ENCODE measurements at regions not wholly inside any gene's neighbourhood (a gene's known extent, or its start where the extent isn't known, plus 50 kb on each side); places are given as distances from the start of the nearest gene placed in this dataset.
"Not testable (repeated sequence)": the region's sequence is repeated elsewhere in the genome, so short reads cannot be mapped to it uniquely, and the experiment has no call there.

DNA sequence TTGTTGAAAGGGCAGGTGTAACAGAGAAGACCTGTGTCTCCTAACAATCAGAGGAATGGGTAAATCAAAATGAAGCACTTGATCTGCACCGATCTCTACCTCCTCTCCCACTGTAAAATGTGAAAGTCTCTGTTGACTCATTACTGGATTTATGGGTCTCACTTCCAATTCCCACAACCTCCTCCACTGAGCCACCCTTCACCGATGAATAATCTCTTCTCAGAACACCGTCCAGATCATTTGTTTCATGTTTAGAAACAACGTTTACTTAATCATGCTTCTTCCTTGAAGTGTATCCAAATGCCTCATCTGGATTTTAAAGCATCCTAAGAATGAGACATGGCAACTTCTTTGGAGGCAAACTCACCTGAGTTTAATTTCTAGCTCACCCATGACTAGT, 643.6 kb downstream of the ETS1 start:
- no peak overlapping the region for H3K4me3 ChIP-seq
- no peaks in the 10 kb centered on the region for H3K9me3 ChIP-seq (replicated peaks; ENCODE audit: control insufficient read depth, insufficient read depth, low read length)
- no peaks in the 10 kb centered on the region for H3K36me3 ChIP-seq (ENCODE audit: control insufficient read depth in 2 of 2, insufficient read depth in 2 of 2, low read length in 1 of 2)
- H3K4me2 ChIP-seq (ENCODE audit: control insufficient read depth, insufficient read depth) = no peak overlapping the region
- no peak for ATAC-seq
- no peak overlapping the region for H3K9ac ChIP-seq (ENCODE audit: control insufficient read depth, insufficient read depth, low read length)
- H4K20me1 ChIP-seq (ENCODE audit: control insufficient read depth, insufficient read depth) = no peaks in the 10 kb centered on the region
- WGBS (ENCODE audit: insufficient coverage, insufficient replicate concordance, low lambda C conversion rate, missing lambda C conversion rate) = 1% methylated on average over 4 of the region's 4 CpGs
- ChIA-PET RAD21 (ENCODE audit: unreplicated experiment) (no interaction called here), SMC1A (ENCODE audit: uncharacterized antibody, unreplicated experiment) (no interaction called here), POLR2A (no interaction called here), CTCF (no interaction called here)
- H3K4me1 ChIP-seq (ENCODE audit: control insufficient read depth, insufficient read depth, low read length) = no peaks in the 10 kb centered on the region
- H2AFZ ChIP-seq (ENCODE audit: control insufficient read depth, low read depth, low read length) = no peak overlapping the region
- H3K27ac ChIP-seq (ENCODE audit: control insufficient read depth, insufficient read depth) = no peak overlapping the region
- FAIRE-seq = no peak
- H3K79me2 ChIP-seq (ENCODE audit: control insufficient read depth, insufficient read depth, low read length) = no peaks in the 10 kb centered on the region
- DNase-seq (ENCODE audit: low read depth, low spot score) = no peak
- intact Hi-C loops (cut with micrococcal nuclease; ENCODE audit: unreplicated experiment) = no loop called here
- no peaks in the 10 kb centered on the region for H3K27me3 ChIP-seq (replicated peaks in 1 of 2; ENCODE audit: control insufficient read depth in 2 of 2, insufficient read depth in 2 of 2, low read length in 1 of 2)
- TF ChIP-seq HCFC1 (IDR thresholded peaks at IDR 0.05; ENCODE audit: low read length) = no peak
- BruUV-seq (replicated peaks) = no TSS peak
- in situ Hi-C loops (cut with MboI) = no loop called here

DNA sequence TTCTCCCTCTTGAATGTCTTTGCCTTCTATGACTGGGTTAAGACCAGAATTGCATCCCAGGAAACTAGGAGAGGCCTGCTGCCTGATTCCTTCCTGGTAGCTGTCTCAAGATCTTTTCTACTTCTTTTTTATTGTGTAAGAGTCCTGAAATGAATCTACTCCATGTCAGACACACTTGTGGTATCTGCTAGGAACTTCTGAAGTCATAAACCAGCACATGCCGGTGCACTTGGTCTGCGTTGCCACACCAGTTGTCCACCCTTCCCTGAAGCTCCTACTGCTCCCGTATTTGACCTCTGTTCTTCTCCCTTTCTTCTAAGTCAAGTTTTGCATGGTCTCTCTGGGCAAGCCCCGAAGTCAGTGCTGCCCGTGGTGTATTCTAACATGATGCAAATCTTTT, 644.2 kb downstream of the ETS1 start:
- H3K27ac ChIP-seq (ENCODE audit: control insufficient read depth, insufficient read depth) = no peak overlapping the region
- no peak overlapping the region for H3K4me3 ChIP-seq
- H3K36me3 ChIP-seq (ENCODE audit: control insufficient read depth in 2 of 2, insufficient read depth in 2 of 2, low read length in 1 of 2) = no peaks in the 10 kb centered on the region
- intact Hi-C loops (cut with micrococcal nuclease; ENCODE audit: unreplicated experiment) (no loop called here), in situ Hi-C loops (cut with MboI) (no loop called here)
- CTCF ChIA-PET = no interaction called here
- no peak for TF ChIP-seq MYC (IDR thresholded peaks at IDR 0.05; ENCODE audit: insufficient read depth, insufficient read length, insufficient replicate concordance, low read length, severe bottlenecking)
- TF ChIP-seq, protein P1, sequence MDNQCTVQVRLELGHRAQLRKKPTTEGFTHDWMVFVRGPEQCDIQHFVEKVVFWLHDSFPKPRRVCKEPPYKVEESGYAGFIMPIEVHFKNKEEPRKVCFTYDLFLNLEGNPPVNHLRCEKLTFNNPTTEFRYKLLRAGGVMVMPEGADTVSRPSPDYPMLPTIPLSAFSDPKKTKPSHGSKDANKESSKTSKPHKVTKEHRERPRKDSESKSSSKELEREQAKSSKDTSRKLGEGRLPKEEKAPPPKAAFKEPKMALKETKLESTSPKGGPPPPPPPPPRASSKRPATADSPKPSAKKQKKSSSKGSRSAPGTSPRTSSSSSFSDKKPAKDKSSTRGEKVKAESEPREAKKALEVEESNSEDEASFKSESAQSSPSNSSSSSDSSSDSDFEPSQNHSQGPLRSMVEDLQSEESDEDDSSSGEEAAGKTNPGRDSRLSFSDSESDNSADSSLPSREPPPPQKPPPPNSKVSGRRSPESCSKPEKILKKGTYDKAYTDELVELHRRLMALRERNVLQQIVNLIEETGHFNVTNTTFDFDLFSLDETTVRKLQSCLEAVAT (IDR thresholded peaks at IDR 0.05) = no peak
- no peak for TF ChIP-seq ZBED1 (IDR thresholded peaks at IDR 0.05; ENCODE audit: borderline replicate concordance)
- no TSS peak for BruUV-seq (replicated peaks)
- no peak overlapping the region for H3K9ac ChIP-seq (ENCODE audit: control insufficient read depth, insufficient read depth, low read length)
- FAIRE-seq (no peak), ATAC-seq (no peak), DNase-seq (ENCODE audit: low read depth, low spot score) (no peak)
- POLR2A ChIA-PET = no interaction called here
- no peaks in the 10 kb centered on the region; a peak in 1 of 4 replicates for H3K27me3 ChIP-seq (replicated peaks in 1 of 2; ENCODE audit: control insufficient read depth in 2 of 2, insufficient read depth in 2 of 2, low read length in 1 of 2)
- H3K4me1 ChIP-seq (ENCODE audit: control insufficient read depth, insufficient read depth, low read length) = no peaks in the 10 kb centered on the region
- no peaks in the 10 kb centered on the region for H3K9me3 ChIP-seq (replicated peaks; ENCODE audit: control insufficient read depth, insufficient read depth, low read length)
- H3K79me2 ChIP-seq (ENCODE audit: control insufficient read depth, insufficient read depth, low read length) = no peaks in the 10 kb centered on the region
- SMC1A ChIA-PET (ENCODE audit: uncharacterized antibody, unreplicated experiment) = no interaction called here
- no peaks in the 10 kb centered on the region for H4K20me1 ChIP-seq (ENCODE audit: control insufficient read depth, insufficient read depth)
- WGBS (ENCODE audit: insufficient coverage, insufficient replicate concordance, low lambda C conversion rate, missing lambda C conversion rate) = 24% methylated on average over 5 of the region's 5 CpGs
- RAD21 ChIA-PET (ENCODE audit: unreplicated experiment) = no interaction called here
- H3K4me2 ChIP-seq (ENCODE audit: control insufficient read depth, insufficient read depth) = no peak overlapping the region
- H2AFZ ChIP-seq (ENCODE audit: control insufficient read depth, low read depth, low read length) = no peak overlapping the region

DNA sequence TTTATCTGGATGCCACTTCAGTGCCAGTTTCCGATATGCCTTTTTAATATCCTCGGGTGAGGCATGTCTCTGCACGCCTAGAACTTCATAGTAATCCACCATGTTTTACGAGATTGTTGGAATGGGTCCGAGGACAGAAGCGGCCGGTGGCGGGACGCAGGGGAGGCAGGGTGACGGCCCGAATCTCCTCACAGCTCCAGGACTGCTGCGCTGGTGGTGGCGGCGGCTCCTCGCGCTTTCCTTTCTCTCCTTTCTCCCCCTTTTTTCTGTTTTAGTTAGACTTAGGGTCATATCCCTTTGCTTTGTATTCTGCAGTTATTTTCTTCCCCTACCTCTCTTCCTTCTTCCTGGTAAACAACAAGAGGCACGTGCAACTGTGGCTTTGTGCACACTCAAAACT, 645.8 kb downstream of the ETS1 start:
- SMC1A ChIA-PET (ENCODE audit: uncharacterized antibody, unreplicated experiment); H3K79me2 ChIP-seq (ENCODE audit: control insufficient read depth, insufficient read depth, low read length); H4K20me1 ChIP-seq (ENCODE audit: control insufficient read depth, insufficient read depth); H2AFZ ChIP-seq (ENCODE audit: control insufficient read depth, low read depth, low read length); in situ Hi-C loops (cut with MboI); H3K9ac ChIP-seq (ENCODE audit: control insufficient read depth, insufficient read depth, low read length); ATAC-seq; H3K4me3 ChIP-seq; BruUV-seq (replicated peaks); H3K27me3 ChIP-seq (replicated peaks in 1 of 2; ENCODE audit: control insufficient read depth in 2 of 2, insufficient read depth in 2 of 2, low read length in 1 of 2); H3K4me2 ChIP-seq (ENCODE audit: control insufficient read depth, insufficient read depth); intact Hi-C loops (cut with micrococcal nuclease; ENCODE audit: unreplicated experiment); RAD21 ChIA-PET (ENCODE audit: unreplicated experiment); H3K27ac ChIP-seq (ENCODE audit: control insufficient read depth, insufficient read depth); DNase-seq (ENCODE audit: low read depth, low spot score); CTCF ChIA-PET; H3K4me1 ChIP-seq (ENCODE audit: control insufficient read depth, insufficient read depth, low read length); FAIRE-seq; H3K9me3 ChIP-seq (replicated peaks; ENCODE audit: control insufficient read depth, insufficient read depth, low read length); POLR2A ChIA-PET; H3K36me3 ChIP-seq (ENCODE audit: control insufficient read depth in 2 of 2, insufficient read depth in 2 of 2, low read length in 1 of 2): not testable (repeated sequence)
- 51% methylated on average over 16 of the region's 17 CpGs for WGBS (ENCODE audit: insufficient coverage, insufficient replicate concordance, low lambda C conversion rate, missing lambda C conversion rate)

All from GM12878 (cell line).